DND-41 (cell line): ENCODE measurements at regions not wholly inside any gene's neighbourhood (a gene's known extent, or its start where the extent isn't known, plus 50 kb on each side); places are given as distances from the start of the nearest gene placed in this dataset.

Experiments used
- CTCF ChIP-seq: IDR thresholded peaks from 2 replicates; pipeline ENCODE4 v1.5.1; 2012; ENCODE audit warnings: borderline replicate concordance, low read length, moderate library complexity, mild to moderate bottlenecking; ENCODE audit not compliant: poor library complexity, severe bottlenecking; ENCODE audit errors: extremely low read depth
- EZH2 ChIP-seq: IDR thresholded peaks from 3 replicates; pipeline ENCODE4 v1.6.1; 2012; ENCODE audit warnings: borderline replicate concordance, low read depth, mild to moderate bottlenecking, moderate library complexity, low read length, inconsistent platforms; ENCODE audit not compliant: severe bottlenecking

- TF ChIP-seq CTCF (no peak), EZH2 (no peak)
Measured at GRCh38 chr2:129793431-129793902, 186.0 kb upstream of the RAB6C start.
